Erythroblast (primary cell): ENCODE measurements at regions not wholly inside any gene's neighbourhood (a gene's known extent, or its start where the extent isn't known, plus 50 kb on each side); places are given as distances from the start of the nearest gene placed in this dataset.

ENCODE experiments used
- DNase-seq, 2 experiments: peaks; one replicate each; lab custom pipeline; 2025; lab: John Stamatoyannopoulos, UW
- GATA1 ChIP-seq: IDR thresholded peaks from 2 replicates; pipeline ENCODE4 v1.6.1; 2011; ENCODE audit warnings: low read depth, mild to moderate bottlenecking, control low read depth, low read length, moderate library complexity
- POLR2A ChIP-seq: IDR thresholded peaks from 2 replicates; pipeline ENCODE4 v1.6.1; 2011; ENCODE audit warnings: mild to moderate bottlenecking, low read length

DNA sequence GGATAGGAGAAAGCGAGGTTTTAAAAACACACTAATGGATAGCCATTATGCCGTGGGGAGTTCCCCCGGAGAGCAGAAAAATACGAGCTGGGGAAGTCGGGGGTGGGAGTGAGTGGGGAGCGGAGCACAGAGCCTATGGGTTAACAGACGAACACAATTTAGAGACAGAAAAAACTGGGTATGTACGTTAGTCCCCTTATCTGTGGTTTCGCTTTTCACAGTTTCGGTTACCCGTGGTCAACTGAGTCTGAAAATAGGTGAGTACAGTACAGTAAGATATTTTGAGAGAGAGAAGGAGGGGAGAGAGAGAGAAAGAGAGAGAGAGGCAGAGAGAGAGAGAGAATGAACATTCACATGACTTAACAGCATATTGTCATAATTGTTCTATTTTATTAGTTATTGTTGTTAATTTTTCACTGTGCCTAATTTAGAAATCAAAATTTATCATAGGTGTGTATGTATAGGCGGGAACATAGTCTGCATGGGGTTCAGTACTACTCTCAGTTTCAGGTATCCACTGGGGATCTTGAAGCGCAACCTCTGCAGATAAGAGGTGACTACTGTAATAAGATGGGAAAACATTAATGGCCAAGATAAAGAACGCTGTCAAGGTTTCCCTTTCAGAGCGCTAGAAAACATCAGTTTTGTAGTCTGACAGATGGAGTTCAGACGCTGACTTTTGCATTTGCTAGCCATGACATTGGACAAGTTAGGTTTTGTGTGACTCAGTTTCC, 125.6 kb upstream of the LMO4 start:
- peak in 1 of 2 experiments; percentile 9 for DNase-seq

DNA sequence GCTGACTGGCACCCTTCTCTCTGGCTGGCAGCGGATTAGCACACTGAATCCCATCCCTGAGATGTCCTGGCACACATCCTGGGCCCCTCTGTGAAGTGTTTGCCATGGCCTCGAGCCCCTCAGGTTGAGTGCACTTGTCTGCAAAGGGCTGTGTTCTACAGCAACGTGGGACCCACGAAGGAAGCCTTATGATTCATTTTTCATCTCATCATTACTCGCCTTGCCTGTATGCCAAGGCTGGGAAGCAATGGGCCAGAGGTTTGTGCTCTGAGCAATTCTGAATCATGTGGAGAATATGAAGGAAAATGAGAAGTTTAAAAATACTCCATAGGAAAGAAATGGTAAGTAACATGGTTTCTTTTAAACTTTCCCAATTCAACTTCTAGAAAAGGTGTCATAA, 124.8 kb upstream of the LMO4 start:
- DNase-seq: no peak
- TF ChIP-seq GATA1 (no peak), POLR2A (no peak)

More for the DNA sequence above, 125.6 kb upstream of the LMO4 start:
- TF ChIP-seq GATA1 (no peak), POLR2A (no peak)

DNA sequence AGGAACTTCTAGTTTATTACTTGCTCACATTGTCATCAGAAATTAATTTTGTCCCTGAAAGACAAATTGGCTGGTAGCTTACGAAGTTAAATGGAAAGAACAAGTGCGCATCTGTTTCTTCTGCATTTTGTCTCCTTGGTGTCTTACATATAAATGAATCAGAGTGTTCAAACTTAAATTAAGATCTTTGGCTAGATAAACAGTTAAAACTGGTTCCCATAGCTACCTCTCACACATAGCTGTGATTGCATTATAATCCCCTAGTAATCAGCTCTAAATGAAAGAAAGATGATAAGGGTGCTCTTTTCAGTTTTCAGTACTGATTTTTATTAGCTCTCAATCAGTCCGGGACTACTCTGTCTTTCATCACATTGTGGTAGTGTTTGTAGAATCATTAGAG, 124.2 kb upstream of the LMO4 start:
- TF ChIP-seq GATA1 (no peak), POLR2A (no peak)
- no peak for DNase-seq

DNA sequence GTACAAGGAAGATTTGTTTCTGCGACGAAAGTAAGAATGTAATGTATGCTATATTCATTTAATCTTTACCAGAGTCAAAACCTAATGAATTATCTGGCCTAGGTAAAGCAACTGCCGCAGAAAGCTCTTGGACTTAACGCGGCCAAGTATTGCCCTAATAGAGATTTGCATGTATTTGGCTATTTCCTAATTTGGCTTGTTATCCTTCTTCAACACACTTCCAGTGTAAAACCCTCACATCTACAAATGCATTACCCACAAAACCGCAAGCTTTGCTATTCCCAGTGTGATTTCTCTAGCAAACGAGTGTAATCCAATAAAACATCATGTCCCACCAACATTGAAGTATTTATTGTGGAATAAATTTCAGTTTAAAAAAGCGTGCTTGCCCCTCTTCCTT, 123.8 kb upstream of the LMO4 start:
- DNase-seq: no peak
- TF ChIP-seq POLR2A (no peak), GATA1 (no peak)

DNA sequence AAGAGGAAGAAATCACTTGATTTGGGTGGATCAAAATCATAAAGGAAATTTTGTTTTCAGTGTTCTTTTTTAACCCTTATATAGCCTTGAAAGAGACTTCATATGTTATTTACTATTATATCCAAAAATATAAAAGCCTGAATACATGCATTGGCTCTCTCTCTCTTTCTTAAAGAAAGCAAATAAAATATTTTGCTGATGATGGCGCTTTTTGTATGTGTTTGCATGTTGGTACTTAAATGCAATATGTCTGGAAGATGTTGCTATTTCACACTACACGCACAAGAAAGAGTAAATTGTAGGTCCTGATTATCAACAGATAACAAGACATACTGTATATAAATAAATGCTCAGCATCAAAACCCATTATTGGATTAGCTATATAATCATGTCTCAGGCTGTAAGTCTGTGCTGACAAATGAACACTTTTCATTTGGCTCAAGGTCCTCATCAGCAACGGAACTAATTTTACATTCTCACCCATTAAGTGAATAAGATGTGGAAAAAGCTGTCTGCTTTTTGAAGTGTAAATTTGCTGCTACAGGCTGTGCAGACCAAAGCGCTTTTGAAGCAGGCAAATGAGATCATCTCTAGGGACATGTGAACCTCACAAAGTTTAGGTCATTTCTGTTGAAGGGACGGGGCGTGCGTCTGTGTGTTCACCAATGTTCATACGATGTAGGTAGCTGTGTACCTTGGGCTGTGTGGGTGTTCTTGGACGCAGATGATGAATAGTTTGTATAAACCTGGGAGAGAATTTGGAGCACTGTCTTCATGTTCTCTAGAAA, 122.4 kb upstream of the LMO4 start:
- DNase-seq: no peak
- TF ChIP-seq GATA1 (no peak), POLR2A (no peak)

DNA sequence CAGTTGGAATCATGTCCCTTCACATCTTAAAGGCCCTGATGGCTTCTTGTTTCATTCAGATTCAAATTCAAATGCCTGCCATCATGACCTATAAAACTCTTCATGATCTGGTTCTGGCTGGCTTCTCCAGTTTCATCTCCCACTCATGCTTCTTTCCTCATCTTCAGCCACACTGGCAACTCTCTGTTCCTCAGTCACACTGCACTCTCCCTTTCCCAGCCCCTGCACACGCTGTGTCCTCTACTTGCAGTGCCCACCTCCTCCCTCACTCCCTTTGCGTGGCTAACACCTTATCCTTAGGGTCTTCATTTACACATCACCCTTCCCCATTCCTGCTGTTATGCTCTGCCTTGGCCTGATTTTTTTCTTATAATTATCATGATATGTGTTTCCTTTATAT, 120.6 kb upstream of the LMO4 start:
- no peak for TF ChIP-seq GATA1
- no peak for TF ChIP-seq POLR2A
- no peak for DNase-seq

DNA sequence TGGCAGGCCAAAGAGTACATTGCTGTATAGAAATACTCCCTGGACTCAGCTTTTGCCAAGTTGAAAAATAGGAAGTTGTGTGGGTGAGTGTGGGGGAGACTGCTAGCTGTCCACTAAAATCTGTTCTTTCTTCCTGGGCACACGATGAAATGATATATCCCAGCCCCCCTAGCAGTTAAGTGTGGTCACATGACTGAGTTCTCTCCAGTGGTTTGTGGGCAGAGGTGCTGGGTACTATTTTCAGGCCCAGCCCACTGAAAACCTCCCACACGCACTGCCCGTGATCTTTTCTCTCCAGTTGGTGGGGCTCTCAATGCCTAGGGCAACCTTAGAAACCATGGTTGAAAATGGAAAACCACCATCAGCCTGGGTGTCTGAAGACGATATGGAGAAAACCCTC, 119.7 kb upstream of the LMO4 start:
- no peak for TF ChIP-seq GATA1
- DNase-seq: no peak

DNA sequence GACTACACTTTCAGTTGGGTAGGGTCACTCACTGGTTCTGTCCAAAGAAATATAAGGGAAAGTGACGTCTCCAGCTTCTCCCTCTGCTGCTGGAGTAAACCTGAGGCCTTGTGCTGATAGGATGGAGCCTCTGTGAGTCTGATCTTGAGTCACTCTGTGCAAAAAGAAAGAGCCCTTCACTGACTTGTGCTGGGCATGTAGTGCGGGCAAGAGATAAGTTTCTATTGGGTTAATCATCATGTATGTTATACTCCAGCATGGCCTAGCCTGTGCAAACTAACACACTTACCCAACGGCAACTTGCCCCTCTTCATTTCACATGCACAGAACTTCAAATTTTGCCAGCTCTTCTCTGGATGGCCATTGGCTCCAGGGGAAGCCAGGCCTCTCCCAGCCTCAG, 118.5 kb upstream of the LMO4 start:
- no peak for DNase-seq

DNA sequence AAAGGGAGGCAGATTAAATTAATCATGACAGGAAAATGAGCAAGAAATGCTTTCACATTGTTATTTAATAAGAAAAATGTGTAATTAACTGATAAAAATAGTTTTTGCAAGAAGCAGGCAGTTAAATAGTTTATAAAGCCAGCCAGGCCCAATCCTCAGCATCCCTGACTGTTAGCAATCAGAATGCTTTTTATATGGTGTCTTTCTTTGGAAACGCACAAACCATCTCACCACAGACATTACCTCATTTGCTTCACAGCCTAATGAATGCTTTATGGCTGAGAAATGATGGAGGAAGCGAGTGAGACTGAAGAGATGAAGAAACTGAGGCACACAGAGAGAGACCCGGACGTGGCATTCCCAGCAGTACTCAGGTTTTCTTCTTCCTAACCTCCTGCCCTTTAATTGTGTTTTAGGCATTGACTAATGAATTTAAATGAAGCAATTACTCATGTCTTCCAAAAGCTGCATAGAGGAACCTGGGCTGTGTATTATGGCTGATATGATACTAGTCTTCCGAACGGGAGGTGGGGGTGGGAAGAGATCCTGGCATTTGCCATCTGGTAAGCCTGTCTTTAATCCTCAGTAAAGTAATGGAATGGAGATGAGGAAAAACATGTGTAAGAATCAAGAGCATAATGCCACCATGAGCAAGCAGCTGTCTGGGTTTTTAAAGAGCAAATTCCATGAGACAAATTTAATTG, 116.1 kb upstream of the LMO4 start:
- no peak for DNase-seq
- no peak for TF ChIP-seq GATA1
- TF ChIP-seq POLR2A: no peak

More for the DNA sequence above, 118.5 kb upstream of the LMO4 start:
- TF ChIP-seq POLR2A: no peak
- no peak for TF ChIP-seq GATA1

DNA sequence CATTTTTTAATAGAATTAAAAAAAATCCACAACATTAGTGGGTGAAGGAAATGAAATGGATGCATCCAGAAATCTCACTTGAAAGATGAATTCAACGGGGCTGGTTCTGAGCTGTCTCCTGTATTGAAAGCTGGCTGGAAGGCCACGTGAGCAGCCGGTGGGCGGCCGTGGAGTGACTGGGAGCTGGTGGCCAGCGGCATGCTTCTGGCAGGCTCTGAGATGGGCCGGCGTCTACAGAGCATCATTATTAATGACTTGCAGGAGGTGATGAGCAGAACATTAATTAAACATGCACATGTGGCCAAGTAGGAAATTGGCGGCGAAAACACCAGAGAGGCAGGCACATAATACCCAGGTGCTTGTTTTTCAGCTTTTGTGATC, 115.6 kb upstream of the LMO4 start:
- TF ChIP-seq GATA1 (no peak), POLR2A (no peak)
- DNase-seq: no peak

DNA sequence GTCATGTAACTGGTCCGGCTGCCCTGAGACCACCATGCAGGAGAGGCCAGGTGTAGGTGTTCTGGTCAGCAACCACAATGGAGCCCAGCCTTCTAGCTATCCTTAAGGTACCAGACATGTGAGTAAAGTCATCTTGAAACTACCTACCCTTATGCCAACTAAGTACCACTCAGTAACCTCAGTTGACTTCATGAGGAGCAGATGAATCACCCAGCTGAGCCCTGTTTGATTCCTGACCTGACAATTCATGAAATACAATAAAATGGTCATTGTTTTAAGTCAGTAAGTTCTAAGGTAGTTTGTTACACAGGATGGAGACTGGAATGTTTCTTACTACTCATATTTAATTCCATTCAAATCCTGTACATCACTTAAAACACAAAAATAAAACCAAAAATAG, 113.1 kb upstream of the LMO4 start:
- no peak for DNase-seq
- TF ChIP-seq GATA1: no peak
- no peak for TF ChIP-seq POLR2A

DNA sequence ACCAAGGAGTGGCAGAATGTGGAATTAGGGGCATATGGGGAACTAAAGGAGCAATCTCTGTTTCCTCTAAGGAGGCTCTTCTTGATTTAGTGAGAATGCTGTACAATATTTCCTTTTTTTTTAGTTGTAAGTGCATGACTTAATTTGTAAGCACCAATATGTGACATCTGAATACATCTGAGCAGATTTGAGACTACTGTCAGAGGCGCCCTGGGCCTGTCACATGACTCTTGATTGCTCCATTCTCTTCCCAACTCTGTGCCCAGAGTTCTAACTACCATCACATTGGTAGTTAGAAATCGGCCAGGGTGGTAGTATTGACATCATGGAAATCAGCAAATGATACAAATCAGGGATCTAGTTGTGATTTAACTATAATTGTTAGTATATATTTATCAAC, 110.1 kb upstream of the LMO4 start:
- no peak for DNase-seq
- TF ChIP-seq POLR2A (no peak), GATA1 (no peak)

DNA sequence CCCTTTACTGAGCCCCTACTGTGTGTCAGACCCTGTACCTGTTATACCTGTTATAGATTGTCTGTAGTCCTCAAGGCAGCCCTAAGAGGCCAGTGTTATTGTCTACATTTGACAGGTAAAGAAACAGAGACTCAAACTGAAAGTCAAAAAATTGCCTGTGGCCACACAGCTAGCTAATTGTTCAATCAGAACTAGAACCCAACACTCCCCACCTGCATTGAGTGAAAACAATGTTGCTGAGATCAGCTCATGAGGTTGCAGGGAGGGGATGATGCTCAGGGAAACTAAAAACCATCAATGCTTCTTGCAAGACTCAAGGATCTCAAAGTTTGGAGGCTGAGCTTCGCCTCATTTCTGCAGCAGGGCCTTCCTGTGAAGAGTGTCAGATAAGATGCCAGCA, 109.5 kb upstream of the LMO4 start:
- no peak for TF ChIP-seq GATA1
- TF ChIP-seq POLR2A: no peak
- no peak for DNase-seq

DNA sequence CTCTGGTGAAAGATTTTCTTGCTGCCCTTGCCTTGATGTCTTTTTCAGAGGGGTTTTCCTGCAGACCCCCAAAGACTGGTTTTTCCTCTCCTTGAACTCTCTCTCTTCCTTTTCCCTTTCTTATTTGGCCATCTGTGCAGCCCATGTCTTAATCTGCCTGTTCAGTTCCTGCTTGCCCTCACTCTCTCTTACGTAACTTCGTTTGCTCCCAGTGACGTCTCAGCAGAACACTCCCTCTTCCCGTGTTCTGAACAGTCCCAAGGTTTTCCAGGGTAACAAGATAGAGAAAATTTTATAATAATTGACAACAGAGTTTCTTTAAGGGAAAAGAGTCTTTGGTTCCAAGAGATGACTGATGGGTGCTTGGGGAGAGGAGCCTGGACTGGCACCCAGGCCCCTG, 109.1 kb upstream of the LMO4 start:
- no peak for TF ChIP-seq GATA1
- TF ChIP-seq POLR2A: no peak
- DNase-seq: no peak

DNA sequence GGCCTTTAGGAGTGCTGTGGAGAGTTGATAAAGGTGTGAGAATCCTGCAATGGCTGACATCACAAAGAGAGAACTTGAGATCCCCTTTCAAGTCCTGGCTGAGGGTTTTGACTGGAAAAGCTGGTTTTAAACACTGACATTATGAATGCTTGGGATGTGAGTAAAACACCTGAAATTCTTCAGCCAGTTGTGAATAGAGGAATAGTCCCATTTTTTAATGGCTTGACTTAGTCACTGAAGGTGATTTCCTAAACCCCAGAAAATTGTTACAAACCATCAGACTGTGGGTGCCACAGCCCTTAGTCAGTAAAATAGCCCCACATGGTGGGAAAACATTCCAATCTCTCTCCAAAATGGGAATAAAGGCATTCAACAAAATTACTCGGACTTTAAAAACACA, 107.7 kb upstream of the LMO4 start:
- DNase-seq: no peak

More for the DNA sequence above, 107.7 kb upstream of the LMO4 start:
- TF ChIP-seq POLR2A (no peak), GATA1 (no peak)
